Renal cortical epithelial cell (primary cell): ENCODE measurements at regions not wholly inside any gene's neighbourhood (a gene's known extent, or its start where the extent isn't known, plus 50 kb on each side); places are given as distances from the start of the nearest gene placed in this dataset.
A peak's percentile ranks its signal among the peaks of the same experiment; 100 is the strongest.
"Not testable (repeated sequence)": the region's sequence is repeated elsewhere in the genome, so short reads cannot be mapped to it uniquely, and the experiment has no call there.

Source experiments
- DNase-seq: peaks from one replicate; pipeline ENCODE4 v3.0.0-alpha.2; 2011; ENCODE audit warnings: low read depth

DNA sequence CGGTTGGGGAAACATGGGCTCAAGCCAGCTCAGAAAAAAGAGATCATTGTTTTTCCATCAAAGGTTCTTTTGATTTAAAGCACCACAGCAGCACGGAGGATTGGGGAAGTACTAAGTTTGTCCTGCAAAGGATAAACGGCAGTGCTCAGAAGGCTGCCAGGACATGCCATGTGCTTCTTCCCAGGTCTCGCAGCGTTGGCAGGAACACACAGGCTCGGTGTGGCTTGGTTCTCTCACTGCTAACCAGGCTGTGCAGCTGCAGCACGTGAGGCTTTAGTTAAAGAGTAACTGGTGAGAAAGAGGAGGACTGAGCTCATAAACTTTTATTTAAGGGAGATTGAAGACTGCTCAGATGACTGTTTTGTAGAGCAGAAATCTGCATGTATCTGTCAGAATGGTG is 264.3 kb downstream of the TSN start:
- peak; percentile 72 for DNase-seq

DNA sequence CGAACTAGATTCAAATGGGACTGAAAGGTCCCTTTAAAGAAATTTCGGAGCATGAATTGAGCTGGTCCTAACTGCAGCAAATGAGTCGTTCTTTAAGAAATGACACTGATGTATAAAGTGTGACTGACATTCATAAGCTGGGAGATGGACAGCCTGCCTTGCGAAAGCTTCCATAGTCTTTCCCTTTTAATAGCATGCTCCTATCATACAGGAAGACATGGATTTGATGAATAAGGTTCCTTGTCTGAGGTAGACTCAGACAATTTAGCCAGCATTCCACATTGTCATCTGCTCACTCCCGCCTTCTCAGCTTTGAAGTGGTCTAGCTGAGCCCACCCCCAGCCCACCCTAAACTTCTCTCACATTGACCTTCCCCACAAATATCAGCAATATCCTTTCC is 264.9 kb downstream of the TSN start:
- DNase-seq = no peak

- no peak for DNase-seq
Observed at GRCh38 chr2:122021941-122022340, 266.5 kb downstream of the TSN start.

DNA sequence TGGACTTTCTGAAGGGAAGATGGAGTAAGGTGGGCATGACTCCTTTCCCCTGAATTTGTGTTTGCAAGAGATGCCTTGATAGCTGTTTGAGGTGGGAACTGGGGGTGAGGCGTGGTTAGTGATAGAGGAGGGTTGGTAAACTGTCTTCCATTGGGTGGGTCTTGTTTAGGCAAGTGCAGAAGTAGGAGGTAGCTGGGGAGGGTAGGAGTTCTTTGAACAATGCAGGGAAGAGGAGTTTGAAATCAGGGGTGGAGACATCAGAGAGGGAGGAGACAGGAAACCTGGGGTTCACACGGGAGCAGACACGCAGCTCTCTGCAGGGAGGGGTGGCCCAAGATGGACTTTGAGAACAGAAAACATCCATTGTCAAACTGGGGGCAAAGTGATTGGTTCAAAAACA is 267.1 kb downstream of the TSN start:
- no peak for DNase-seq

GRCh38 chr2:122023059-122023864 is 267.8 kb downstream of the TSN start:
- no peak for DNase-seq

DNA sequence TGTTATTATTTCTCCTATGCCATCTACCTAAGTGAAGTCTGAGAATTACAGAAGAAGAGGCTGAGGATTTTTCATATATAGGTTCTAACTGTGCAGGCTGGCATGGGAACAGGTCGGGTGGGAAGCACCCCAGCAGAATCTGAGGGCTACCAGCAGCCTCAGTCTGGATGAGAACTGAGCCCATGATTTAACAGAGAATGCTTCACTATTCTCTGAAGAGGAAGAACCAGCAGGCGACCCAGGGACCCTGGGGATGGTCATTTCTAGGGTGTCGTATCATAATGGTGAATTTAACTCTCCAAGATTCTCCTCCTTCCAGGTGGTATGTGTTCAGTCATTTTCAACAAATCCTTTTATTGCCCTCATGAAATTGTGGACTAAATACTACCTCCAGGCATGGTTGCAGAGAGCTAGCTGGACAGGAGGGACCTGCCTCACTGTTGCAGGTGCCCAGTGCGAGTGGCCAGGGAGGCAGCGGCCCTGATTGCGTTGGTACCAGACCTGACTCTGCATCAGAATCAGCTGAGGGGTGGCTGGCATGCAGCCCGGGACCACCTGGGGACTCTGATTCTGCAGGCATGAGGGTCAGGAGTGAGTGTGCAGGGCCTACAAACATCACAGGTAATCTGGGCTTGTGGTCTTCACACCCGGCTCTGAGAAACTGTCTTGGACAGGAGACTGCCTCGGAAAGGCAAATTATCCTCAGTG is 272.2 kb downstream of the TSN start:
- no peak for DNase-seq

- peak; percentile 16 for DNase-seq
Observed at GRCh38 chr2:122028371-122029100, 273.1 kb downstream of the TSN start.

- no peak for DNase-seq
Observed at GRCh38 chr2:122029456-122029855, 274.0 kb downstream of the TSN start.

- DNase-seq = no peak
Observed at GRCh38 chr2:122029945-122030344, 274.5 kb downstream of the TSN start.

GRCh38 chr2:122031544-122032263 is 276.3 kb downstream of the TSN start:
- DNase-seq = no peak

DNA sequence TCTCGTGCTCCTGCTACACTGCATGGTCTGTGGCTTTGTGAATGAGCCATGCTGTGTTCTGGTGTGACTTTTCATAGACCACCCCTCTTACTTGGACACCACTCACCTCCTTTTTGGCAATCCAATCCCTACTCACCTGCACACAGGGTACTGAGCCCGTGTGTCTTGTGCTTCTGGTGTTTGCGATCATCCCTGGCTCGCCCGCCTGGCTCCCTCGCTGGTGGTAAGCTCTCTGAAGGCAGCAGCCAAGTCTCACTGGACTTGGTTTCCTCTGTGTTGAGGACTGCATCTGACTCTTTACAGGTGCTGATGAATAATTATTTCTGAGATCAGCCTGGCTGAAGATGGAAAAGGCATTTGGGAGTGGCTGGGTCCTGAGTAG is 276.8 kb downstream of the TSN start:
- DNase-seq = no peak

GRCh38 chr2:122033778-122034177 is 278.3 kb downstream of the TSN start:
- DNase-seq = peak; percentile 50

- DNase-seq = no peak
Observed at GRCh38 chr2:122034344-122034743, 278.9 kb downstream of the TSN start.

DNA sequence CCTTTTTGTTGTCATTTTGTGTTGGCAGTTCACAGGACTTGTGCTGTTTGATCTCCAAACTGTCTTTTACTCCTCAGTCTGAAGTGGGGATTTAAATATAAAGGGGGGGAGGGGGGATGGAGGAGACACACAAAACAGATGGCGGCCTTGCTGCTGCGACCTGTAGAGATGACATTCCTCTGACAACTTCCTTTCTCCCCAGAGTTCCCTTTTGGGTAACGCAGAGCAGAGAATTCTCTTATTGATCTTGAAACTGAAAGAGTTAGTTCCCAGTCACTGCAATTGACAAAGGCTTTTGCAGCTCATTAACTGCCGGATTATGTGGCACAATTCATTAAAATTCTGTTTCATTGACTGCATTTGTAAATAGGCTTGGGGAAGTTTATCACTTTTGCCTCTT is 279.3 kb downstream of the TSN start:
- no peak for DNase-seq

DNA sequence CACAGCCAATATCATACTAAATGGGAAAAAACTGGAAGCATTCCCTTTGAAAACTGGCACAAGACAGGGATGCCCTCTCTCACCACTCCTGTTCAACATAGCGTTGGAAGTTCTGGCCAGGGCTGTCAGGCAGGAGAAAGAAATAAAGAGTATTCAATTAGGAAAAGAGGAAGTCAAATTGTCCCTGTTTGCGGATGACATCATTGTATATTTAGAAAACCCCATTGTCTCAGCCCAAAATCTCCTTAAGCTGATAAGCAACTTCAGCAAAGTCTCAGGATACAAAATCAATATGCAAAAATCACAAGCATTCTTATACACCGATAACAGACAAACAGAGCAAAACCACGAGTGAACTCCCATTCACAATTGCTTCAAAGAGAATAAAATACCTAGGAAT is 283.4 kb downstream of the TSN start:
- not testable (repeated sequence) for DNase-seq

DNA sequence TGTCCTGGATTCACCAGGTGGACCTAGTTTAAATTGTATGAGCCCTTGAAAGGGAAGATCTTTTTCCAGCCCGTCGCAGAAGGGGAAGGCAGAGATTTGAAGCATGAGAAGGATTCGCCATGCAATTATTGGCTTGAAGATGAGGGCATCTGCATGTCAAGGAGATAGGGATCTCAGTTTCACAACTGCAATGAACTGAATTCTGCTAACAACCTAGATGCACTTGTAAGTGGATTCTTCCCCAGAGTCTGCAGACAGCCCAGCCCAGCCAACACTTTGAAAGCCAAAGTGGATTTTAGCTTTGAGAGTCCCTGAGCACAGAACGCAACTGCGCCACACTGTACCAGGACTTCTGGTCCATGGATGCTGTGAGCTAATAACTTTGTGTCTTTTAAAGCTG is 286.0 kb downstream of the TSN start:
- DNase-seq = no peak

GRCh38 chr2:122051659-122052058 is 296.2 kb downstream of the TSN start:
- not testable (repeated sequence) for DNase-seq

GRCh38 chr2:122055521-122055931 is 300.1 kb downstream of the TSN start:
- peak; percentile 39 for DNase-seq

DNA sequence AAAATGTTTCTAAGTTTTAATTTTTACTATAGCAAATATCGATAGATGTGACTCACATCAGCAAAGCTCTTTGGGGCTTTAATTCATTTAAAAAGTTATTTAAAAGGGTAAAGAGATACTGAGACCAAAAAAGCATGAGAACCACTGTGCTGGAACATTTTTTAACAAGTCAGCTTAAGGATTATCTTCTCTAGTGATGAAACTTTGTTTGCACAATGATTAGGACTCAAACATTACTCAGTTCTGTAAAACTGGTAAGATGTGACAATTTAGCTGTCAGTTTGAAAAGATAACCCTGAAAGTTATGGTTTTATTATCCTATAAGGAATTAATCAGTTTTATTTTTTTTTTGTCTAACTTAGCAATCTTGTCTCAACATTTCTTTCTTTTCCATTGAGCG is 301.4 kb downstream of the TSN start:
- no peak for DNase-seq

- DNase-seq = no peak
Observed at GRCh38 chr2:122061206-122061605, 305.8 kb downstream of the TSN start.

- DNase-seq = no peak
Observed at GRCh38 chr2:122061831-122062230, 306.4 kb downstream of the TSN start.

- no peak for DNase-seq
Observed at GRCh38 chr2:122062506-122062905, 307.1 kb downstream of the TSN start.
